ENCODE measurements at regions not wholly inside any gene's neighbourhood (a gene's known extent, or its start where the extent isn't known, plus 50 kb on each side); places are given as distances from the start of the nearest gene placed in this dataset.

- no peak for TF ChIP-seq CEBPZ (IDR thresholded peaks at IDR 0.05; ENCODE audit: borderline replicate concordance, low read depth, low read length)
- TF ChIP-seq IRF9 (tag; IDR thresholded peaks at IDR 0.05) = peak; percentile 71
- TF ChIP-seq TFAP4 (CRISPR knock-in tag; IDR thresholded peaks at IDR 0.05; ENCODE audit: borderline replicate concordance) = no peak
- TF ChIP-seq STAT5B (CRISPR knock-in tag; IDR thresholded peaks at IDR 0.05) = no peak
- peak; percentile 60; the same call in 1 of the 2 replicates for TF ChIP-seq ZNF175 (CRISPR knock-in tag; IDR thresholded peaks at IDR 0.05; ENCODE audit: low read depth)
- peak; percentile 92 for TF ChIP-seq HDAC8 (tag; IDR thresholded peaks at IDR 0.05)
- TF ChIP-seq SRSF3 (IDR thresholded peaks at IDR 0.05; ENCODE audit: insufficient read depth, low read length) = no peak
- no peak for TF ChIP-seq ZNF778 (CRISPR knock-in tag; IDR thresholded peaks at IDR 0.05)
- TF ChIP-seq MEF2D (tag; conservative IDR thresholded peaks at IDR 0.05; ENCODE audit: low read depth) = peak; percentile 83
- peak; percentile 78 for TF ChIP-seq RFX1 (IDR thresholded peaks at IDR 0.05)
- peak; percentile 92 for TF ChIP-seq ESRRA (IDR thresholded peaks at IDR 0.05; ENCODE audit: borderline replicate concordance, low read depth)
- TF ChIP-seq PYGO2 (tag; IDR thresholded peaks at IDR 0.05) = peak; percentile 95
- TF ChIP-seq NFE2L1 (tag; IDR thresholded peaks at IDR 0.05; ENCODE audit: borderline replicate concordance, low read depth) = peak; percentile 35; the same call in 1 of the 2 replicates
- TF ChIP-seq FOSL1 (tag; conservative IDR thresholded peaks at IDR 0.05) = no peak
These were observed 81.3 kb upstream of the C16orf82 start (continued) for GRCh38 chr16:26985100-26986065.
